Inferior parietal cortex (tissue), 1 donor: ENCODE measurements at regions not wholly inside any gene's neighbourhood (a gene's known extent, or its start where the extent isn't known, plus 50 kb on each side); places are given as distances from the start of the nearest gene placed in this dataset.
"Not testable (repeated sequence)": the region's sequence is repeated elsewhere in the genome, so short reads cannot be mapped to it uniquely, and the experiment has no call there.

Source experiments
- DNase-seq: peaks from one replicate; pipeline ENCODE4 v3.0.0-alpha.2; 2016; ENCODE audit errors: extremely low spot score

DNA sequence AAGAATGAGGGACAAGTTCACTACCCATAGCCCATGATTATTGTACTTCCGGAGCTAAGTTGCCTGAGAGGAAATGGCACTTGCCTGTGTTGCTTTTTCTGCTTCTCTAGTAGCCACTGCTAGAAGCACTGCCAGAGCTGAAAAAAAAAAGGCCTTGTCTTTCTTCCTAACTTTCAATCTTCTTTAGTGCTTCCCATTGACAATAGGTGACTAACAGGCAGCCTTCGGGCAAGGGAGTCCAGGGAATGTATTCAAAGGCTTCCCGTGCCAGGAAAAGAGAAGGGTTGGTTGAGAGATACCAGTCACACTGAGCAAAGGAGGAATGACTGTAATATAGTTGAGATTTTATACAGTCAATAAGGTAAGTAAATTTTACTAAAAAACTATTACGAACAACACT, 242.0 kb downstream of the CALCRL start:
- no peak for DNase-seq

DNA sequence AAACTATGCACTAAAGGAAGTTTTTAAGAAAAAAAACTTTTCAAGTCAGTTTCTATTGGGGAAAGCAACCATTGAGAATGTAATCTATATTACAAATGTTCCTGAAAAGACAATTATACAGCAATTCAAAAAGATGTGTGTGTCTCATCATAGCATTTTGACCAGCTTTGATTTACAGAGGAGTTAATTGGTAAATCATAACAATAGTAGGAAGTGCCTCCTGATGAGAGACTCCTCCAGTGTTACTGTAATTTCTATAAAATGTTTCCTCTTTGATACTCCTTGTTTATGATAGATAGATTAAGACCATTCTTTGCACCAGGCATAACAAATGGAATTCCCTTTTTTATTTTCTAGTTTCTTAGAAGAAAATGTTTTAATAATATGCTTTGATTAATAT, 249.9 kb downstream of the CALCRL start:
- no peak for DNase-seq

DNA sequence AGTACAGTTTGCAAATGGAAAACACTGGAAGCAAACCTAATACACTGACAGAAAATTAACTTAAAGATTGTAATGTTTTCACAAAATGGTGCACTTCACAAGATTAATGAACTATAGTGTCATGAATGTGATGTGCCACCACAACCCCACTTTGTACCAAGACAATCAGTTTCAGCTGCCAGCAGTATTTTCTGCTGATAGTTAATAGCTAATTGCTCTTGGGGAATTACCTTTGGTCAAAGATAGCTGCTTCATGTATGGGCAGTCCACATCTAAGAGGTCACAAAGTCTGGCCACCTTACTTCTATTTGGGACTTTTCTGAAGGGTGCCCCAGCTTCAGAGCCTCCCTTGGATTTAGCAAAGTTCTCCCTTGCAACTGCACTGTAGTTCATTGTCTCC, 254.0 kb downstream of the CALCRL start:
- DNase-seq, result no peak

DNA sequence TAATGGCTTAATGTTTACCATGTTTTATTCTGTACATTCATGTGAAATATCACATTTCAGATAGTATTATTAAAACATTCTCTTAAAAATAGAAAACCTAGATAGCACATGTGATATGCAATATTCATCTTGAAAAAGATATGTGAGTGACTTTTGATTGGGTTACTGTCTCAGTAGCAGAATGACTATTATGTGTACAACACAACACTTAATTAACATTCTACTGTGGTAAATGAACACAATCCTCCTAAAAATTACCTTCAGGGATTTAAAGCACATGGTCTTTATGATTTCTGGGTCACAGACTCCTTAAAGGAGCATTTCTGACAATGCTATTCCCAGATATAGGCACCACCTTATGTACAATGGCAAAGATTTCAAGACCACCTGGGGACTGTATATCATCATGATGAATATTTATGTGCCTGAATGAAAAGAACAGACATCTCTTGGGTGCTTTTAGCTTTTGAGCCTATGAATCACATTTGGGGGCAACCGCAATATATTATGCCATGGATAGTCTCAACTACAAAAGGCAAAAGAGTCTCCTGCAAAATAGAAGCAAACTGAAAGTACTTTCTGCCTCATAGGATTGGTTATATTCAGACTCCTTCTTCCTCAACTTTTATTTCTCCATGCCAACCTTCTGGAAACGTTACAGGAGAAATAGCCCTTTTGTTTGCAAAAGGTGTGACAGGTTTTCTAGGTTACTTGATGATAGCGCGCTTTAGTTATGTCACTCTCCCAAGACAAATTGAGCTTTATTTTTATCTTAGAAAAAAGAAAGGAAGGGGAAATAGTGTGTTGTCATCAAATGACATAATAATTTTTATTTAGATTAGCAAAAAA, 259.0 kb downstream of the CALCRL start:
- DNase-seq, result no peak

DNA sequence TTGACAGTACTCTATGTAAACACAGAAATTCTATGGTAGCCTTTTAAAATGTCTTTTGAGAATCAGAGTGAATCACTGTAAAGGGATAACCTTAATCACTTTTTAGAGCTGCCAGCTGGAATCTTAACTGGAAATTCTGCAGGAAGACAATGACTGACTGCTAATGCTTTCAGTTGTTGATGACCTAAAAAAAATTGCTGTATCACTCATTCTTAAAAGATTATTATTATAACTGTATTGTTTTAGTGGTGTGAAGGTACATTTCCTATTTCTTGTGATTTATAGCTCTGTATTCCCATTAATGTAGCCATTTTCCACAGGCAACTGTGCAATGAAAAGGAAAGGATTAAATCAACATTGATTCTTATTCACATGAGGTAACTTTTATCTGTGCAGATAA, 260.5 kb downstream of the CALCRL start:
- no peak for DNase-seq

DNA sequence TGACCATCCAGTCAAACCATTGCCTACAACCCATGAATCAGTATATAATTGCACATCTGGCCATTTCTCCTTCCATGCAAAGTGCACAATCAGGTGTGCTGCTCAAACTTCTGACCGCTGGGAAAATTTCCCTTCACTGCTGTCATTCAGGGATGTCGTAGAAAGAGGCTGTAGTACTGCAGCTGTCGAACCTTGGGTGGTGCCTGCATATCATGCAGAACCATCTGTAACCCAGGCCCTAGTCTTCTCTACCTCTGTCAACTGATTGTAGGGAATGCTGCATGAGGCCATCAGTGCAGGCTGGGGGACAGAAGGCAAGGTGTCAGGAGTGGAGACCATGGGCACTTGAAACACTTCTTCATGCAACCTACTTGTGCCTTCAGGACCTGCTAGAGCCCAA, 267.5 kb downstream of the CALCRL start:
- no peak for DNase-seq

DNA sequence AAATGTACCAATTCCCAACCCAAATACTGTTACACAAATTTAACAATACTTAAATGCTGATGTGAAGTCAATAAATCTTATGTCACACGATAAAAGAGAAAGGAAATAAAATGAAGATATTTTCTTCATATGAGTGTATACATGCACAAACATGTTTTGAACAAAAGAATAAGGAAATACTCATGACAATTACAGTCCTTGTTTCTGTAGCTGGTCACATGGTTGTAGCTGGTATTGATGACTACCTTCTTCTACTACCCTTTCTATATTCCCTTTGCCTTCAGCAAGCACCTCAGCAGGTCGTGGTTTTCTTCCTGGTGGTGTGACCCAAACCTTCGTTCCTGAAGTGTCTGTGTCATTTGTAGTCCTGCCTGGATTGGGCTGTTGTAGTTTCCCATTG, 269.2 kb downstream of the CALCRL start:
- not testable (repeated sequence) for DNase-seq

DNA sequence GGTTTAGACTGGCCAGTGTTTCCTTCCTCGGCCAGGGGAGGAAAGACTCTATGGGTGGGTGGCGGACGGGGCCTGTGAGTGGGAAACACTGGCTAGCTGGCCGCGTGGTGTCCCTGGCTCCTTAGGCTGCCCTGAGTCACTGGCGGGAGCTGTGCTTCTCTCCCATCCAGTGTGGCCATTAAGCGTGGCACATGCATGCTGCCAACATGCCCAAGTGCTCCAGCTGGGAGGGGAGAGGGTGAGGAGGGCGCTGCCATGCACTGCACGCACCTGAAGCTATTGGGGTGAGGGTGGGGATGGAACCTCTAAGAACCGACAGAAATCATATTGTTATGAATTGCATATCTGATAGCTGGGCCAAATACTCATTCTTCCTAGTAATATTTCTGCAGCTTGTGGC, 270.8 kb downstream of the CALCRL start:
- DNase-seq, result no peak

DNA sequence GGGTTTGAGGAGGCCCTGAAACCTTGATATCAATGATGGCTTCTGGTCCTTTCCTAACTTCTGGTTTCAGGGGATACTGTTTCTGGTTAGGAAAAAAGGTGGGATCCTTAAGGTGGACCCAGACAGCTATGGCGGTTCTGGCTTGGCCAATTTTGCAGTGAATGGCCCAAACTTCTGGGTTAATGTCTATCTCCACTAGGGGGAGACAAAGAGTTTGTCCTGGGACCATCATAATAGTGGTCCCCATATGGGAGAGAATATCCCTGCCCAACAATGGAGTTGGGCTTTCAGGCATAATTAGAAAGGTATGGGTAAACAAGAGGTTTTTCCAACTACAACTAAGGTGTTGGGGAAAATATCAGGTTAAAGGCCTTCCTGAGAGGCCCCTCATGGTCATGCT, 273.5 kb downstream of the CALCRL start:
- DNase-seq, result no peak

DNA sequence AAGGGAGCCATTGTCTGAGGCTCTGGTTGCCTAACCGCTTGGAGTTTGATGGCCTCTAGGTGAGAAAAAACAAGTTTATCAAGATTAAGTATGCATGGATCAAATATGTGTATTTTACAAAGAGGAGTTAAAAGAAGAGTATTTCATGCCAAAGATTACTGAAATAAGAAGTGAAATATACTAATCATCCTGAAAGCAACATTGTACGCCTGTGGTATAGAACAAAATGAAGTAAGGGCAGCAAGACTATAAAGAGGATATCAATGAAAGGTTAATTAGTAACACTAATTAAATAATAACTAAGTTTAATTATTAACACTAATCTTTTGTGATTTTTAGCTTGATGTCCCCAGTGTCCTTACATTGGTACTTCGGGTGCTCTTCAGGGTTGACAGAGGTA, 276.7 kb downstream of the CALCRL start:
- no peak for DNase-seq

DNA sequence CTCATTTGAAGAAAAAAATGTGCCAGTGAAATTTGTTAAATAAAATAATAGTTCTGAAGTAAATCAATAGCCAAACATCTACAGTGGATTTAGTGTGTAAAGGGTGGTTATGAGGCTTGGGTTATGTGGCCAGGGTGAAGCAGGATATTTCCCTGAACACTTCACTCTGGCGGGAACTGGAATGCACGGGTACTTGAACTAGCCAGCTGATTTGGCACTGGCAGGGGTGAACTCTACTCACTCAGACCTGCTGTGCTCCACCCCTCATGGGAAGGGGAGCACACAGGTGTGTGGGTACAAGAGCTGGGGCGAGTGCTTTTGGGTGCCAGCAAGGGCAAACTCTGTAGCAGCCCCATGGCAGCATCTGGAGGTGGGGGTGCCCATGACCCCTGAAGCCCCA, 278.2 kb downstream of the CALCRL start:
- DNase-seq, result no peak

DNA sequence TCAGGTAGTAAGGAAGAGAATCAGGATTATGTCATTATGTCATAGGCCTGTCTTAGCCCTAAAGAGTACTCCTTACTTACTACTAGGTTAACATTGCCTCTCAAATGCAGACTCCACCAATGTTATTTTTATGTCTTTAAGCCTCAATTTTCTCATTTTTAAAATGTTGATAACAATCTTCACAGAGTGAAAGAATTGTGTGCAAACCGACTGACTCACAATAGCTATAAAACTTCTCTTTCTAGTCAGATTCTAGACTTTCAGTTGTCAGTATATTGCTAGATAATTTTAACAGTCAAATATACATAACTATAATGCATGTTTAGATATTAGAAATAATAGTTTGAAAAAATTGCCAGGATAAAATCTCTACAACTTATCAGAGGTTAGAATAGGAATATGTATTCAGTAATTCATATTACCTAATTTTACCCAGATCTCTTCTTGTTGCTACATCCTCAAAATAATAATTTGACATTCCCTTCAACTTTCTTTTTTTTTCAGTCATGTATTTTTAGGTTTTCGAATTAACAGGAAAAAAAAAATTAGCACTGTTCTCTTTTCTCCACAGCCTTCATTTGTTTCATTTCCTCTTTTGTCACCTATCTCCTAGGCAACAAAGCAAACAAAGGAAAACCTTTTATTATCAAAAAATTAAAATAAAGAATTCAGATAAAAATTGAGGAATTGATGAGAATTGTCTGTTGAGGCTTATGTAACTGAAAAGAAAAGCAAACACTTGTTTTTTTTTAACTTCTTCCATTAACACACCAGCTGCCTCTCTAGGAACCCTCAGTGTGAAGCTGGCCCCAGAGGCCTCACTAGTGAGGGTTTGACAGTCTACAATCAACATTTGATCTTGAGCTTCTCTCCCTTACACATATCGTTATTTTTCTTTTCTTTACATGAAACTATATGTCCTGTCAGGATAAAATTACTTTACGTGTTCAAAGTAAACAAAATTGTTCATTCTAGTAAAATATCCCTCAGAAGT, 279.0 kb downstream of the CALCRL start:
- DNase-seq, result no peak

DNA sequence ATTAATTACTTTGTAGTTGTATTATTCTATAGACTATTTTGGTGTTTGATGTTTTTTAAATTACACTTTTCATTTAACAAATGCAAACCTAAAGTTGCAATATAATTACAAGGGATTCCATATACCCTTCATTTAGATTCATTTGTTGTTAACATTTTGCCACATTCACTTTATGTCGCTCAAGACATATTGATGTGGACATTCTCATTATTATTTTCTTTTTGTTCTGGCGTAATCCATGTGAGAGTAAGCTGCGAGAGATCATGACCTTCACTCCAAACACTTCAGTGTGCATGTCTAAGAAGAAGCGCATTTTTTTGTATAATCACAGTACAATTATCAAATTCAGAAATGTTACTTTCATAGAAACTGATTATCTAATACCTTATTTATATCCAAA, 280.6 kb downstream of the CALCRL start:
- no peak for DNase-seq

DNA sequence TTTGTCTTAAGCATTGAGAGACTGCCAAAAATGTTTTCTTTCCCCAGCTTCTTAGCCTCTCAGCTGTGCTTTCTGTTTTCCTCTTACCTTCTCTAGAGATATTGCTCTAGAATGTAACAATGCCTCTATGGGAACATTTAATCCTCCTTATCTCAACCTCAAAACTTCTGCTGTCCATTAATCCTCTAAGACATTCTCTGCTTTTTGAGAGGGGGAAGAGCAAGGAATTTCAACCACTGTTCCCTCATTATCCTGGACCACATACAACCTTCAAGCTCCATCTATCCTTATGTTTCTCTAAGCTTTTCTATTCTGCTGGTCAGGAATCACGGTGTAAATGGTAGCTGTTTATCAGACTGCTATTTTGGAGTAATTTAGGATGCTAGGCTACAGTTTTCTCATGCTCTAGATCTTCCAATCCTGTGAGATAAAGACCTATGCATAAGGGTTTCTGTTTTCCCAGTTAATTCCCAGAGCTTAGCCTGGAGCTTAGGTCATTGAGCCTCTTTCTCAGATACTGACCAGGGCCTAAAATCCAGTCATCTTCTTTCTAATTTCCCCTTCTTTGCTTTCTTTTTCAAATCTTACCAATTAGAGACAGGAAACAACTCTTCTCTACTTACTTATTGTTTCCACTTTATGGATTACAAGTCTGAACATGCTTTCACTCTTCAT, 282.0 kb downstream of the CALCRL start:
- no peak for DNase-seq

DNA sequence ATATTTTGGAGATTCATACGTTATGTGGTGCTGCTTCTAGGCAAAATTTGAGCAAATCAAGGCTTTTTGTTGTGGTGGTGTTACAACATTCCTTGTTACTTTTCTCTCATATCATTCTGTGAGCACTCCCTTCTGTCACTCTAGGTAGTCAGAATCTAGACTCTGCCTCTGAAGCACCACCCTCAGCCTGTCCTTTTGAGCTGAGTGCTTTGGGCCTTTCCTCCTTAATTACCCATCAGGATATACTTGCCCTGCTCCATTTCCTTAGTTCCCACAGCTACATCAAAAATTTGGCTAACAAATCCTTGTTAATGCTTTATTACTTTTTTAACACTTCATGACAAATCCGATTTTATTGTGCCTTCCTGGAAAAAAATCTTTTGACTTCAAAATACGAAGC, 289.6 kb downstream of the CALCRL start:
- DNase-seq, result no peak

DNA sequence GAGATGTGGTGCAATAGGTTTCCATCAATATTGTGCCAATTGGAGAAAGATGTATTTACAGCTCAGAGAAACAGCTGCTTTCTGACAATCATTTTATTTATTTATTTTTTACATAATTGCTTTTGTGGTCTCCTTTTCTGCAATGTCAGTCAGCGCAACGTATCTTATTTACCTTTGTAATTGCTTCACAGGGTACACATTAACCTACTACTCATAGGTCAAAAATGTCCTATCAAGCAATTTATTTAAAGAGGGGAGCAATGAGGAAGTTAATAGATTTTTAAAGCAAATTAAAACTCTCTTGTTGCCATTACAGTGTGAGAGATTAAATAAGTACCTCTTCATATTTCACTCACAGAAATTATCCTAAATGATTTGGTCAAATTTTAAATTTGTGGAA, 291.0 kb downstream of the CALCRL start:
- no peak for DNase-seq

DNA sequence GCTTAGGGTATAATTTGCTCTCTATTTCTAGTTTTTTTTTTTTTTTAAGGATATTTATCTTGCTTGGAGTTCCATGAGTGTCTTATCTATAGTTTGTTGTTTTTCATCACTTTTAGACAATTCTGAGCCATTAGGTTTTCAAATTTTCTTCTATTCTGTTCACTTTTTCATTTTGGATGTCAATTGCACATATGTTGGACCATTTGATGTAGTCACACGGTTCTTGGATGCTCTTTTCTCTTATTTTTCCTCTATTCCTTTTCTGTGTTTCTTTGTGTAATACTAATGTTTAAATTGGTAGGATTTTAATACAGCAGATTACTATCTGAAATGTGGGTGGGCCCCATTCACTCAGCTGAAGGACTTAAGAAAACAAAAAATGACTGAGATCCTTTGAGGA, 292.6 kb downstream of the CALCRL start:
- no peak for DNase-seq

DNA sequence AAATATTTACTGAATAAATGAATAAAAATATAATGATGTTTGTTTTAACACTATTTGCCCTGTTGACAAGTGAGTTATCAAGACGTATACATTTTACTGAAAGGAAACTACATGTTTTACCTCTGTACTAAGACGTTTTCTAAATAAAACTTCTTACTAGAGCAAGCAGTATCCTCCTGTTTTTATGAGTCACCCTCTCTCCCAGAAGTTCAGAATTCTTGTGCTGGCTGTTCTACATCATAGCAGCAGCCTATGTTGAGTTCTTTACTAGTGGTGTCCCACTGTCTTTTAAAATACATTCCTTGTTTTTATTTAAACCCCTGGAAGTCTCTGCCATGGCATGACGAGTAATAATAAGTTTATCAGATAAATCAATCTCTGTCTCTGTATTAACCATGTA, 297.4 kb downstream of the CALCRL start:
- no peak for DNase-seq

DNA sequence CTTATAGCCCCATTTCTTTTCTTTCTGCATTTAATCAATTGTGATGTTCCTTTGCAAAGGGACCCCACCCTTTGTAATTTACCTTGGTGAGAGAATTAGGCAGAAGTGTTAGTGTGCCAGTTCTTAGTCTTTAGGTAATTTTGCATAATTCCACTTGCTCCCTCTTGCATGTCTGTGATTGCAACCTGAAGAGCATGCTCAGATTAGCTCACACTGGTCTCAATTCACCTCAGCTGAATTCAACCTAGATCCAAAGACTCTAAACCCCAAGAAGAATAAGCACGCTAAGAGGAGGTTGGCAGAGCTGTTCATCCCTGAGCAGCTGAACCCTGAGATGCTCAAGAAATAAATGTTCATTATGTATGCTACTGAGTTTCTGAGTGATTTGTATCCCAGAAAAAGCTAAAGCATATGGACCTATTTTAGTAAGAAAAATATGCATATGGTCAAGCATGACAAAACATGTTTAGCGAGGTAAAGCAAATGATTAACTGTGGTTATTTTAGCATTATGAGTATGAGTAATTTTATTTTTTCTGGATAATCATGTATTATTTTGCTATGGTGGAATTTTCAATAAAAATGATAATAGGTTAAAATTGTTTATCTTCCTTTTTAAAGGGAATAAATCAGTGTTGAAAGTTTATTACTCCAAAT, 299.2 kb upstream of the ZSWIM2 start:
- no peak for DNase-seq

DNA sequence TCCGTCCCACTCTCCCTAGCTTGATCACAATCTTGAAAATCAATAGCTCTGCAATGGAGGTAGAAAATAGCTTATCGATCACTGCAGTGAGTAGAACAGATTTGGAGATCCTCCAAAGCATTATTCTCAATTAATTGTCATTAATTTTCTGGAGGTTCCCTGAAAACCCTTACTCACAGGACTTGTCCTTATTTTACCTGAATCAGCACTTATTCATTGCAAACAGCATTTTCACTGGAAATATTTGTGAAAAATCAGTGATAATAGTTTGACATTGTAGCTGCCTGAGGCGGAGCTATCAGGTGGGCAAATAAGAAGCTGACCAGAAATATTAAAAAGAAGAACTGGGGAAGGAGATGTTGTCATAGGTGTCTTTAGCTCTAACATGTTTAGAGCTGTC, 294.6 kb upstream of the ZSWIM2 start:
- DNase-seq, result no peak

DNA sequence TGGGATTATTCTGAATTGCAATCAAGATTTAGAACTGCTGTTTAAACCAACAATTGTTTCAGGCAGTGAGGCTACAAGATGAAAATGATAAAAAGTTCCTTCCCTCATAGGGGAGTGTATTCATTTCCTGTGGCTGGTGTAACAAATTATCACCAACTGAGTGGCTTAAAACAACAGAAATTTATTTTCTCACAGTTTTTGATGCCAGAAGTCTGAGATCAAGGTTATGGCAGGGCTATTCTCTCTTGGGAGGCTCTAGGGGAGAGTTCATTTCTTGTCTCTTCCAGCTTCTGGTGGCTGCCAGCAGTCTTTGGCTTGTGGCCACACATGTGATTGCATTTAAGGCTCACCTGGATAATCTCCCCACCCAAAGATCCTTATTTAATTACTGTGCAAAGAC, 290.5 kb upstream of the ZSWIM2 start:
- DNase-seq, result no peak

DNA sequence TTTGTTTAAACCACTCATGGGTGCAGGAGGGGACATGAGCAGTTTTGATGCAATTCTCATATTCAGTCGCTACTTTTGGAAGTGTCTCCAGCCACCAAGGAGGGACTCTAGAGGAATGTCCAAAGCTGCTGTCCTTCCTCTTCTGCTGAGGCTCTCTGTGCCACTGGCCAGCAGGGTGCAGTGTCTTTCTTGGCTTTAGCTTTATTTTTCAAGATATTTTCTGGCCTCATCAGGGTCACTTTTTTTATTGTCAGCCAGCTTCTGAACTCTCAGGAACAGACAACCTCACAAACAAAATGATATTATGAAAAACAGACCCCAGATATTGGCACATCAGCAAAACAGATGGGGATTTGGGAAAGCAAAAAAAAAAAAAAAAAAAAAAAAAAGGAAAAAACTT, 289.3 kb upstream of the ZSWIM2 start:
- no peak for DNase-seq
